ENCODE measurements at regions not wholly inside any gene's neighbourhood (a gene's known extent, or its start where the extent isn't known, plus 50 kb on each side); places are given as distances from the start of the nearest gene placed in this dataset.
"Not testable (repeated sequence)": the region's sequence is repeated elsewhere in the genome, so short reads cannot be mapped to it uniquely, and the experiment has no call there.

- no peak for DNase-seq (ENCODE audit: low read depth)
- TF ChIP-seq, protein P1, sequence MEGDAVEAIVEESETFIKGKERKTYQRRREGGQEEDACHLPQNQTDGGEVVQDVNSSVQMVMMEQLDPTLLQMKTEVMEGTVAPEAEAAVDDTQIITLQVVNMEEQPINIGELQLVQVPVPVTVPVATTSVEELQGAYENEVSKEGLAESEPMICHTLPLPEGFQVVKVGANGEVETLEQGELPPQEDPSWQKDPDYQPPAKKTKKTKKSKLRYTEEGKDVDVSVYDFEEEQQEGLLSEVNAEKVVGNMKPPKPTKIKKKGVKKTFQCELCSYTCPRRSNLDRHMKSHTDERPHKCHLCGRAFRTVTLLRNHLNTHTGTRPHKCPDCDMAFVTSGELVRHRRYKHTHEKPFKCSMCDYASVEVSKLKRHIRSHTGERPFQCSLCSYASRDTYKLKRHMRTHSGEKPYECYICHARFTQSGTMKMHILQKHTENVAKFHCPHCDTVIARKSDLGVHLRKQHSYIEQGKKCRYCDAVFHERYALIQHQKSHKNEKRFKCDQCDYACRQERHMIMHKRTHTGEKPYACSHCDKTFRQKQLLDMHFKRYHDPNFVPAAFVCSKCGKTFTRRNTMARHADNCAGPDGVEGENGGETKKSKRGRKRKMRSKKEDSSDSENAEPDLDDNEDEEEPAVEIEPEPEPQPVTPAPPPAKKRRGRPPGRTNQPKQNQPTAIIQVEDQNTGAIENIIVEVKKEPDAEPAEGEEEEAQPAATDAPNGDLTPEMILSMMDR (IDR thresholded peaks at IDR 0.05; ENCODE audit: low read depth, low read length, missing control alignments) = no peak
Measured at GRCh38 chr9:126173401-126173800, 153.2 kb upstream of the MVB12B start.

GRCh38 chr9:126173929-126174328, 152.7 kb upstream of the MVB12B start:
- TF ChIP-seq, protein P1 (IDR thresholded peaks at IDR 0.05; ENCODE audit: low read depth, low read length, missing control alignments) = no peak
- DNase-seq (ENCODE audit: low read depth) = no peak
- H3K4me3 ChIP-seq (ENCODE audit: low read depth, low read length) = no peak overlapping the region

More at GRCh38 chr9:126173401-126173800, 153.2 kb upstream of the MVB12B start:
- no peak overlapping the region for H3K4me3 ChIP-seq (ENCODE audit: low read depth, low read length)

DNA sequence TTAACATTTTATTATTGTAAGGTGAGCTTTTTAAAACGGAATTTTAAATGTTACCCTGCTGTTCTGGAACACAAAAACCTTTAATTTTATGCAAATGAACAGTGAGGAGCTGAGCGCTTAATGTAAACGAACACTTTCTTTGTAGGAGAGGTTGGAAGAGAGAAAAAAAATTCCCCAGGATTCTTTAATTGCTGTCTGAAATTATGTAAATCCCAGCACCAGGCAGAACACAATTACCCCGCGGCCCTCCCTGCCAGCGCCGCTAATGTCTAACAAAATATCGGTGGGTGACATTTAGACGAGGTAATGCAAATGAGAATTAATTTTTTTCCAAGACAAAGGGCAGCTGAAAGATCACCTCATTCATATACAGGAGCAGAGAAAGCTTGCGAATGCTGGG, 143.4 kb upstream of the MVB12B start:
- TF ChIP-seq, protein P1 (IDR thresholded peaks at IDR 0.05; ENCODE audit: low read depth, low read length, missing control alignments) = no peak
- no peak for DNase-seq (ENCODE audit: low read depth)
- H3K4me3 ChIP-seq (ENCODE audit: low read depth, low read length) = no peak overlapping the region

DNA sequence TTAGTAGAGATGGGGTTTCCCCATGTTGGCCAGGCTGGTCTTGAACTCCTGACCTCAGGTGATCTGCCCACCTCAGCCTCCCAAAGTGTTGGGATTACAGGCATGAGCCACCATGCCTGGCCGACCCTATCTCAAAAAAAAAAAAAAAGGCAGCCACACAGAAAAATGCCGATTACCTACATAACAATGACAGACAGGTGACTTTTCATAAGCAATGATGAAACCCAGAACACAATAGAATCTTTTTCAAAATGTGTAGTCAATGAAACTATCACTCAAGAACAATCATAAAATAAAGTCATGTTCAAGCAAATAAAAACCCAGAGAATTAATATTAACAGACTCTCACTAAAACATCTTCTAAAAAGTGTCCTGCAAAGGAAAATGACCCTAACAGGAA, 135.6 kb upstream of the MVB12B start:
- not testable (repeated sequence) for DNase-seq (ENCODE audit: low read depth); H3K4me3 ChIP-seq (ENCODE audit: low read depth, low read length)

DNA sequence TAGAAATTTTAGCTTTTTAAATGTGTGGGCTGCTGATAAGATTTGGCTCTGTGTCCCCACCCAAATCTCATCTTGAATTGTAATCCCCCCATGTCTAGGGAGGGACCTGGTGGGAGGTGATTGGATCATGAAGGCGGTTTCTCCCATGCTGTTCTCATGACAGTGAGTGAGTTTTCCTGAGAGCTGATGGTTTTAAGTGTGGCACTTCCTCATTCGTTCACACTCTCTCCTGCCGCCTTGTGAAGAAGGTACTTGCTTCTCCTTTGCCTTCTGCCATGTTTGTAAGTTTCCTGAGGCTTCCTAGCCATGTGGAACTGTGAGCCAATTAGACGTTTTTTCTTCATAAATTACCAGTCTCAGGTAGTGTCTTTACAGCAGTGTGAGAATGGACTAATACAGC, 127.8 kb upstream of the MVB12B start:
- no peak for DNase-seq (ENCODE audit: low read depth)
- TF ChIP-seq, protein P1 (IDR thresholded peaks at IDR 0.05; ENCODE audit: low read depth, low read length, missing control alignments) = no peak
- H3K4me3 ChIP-seq (ENCODE audit: low read depth, low read length) = no peak overlapping the region

DNA sequence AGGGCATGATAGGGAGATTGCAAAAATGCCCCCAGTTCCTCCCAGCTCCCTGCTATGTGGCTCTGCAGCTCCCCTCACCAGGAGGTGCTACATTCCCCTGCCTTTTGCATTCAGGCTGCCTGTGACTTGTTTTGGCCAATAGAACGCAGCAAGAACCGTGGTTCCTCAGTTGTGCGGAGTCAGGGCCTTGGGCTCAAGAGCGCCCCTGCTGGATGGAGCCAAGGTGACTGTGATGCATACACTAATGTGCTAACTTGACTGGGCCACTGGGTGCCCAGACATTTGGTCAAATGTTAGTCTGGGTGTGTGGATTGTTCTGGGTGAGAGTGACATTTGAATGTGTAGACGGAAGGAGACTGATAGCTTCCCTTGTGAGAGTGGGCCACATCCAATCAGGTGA, 123.3 kb upstream of the MVB12B start:
- H3K4me3 ChIP-seq (ENCODE audit: low read depth, low read length) = no peak overlapping the region
- TF ChIP-seq, protein P1 (IDR thresholded peaks at IDR 0.05; ENCODE audit: low read depth, low read length, missing control alignments) = peak; percentile 47
- DNase-seq (ENCODE audit: low read depth) = no peak

DNA sequence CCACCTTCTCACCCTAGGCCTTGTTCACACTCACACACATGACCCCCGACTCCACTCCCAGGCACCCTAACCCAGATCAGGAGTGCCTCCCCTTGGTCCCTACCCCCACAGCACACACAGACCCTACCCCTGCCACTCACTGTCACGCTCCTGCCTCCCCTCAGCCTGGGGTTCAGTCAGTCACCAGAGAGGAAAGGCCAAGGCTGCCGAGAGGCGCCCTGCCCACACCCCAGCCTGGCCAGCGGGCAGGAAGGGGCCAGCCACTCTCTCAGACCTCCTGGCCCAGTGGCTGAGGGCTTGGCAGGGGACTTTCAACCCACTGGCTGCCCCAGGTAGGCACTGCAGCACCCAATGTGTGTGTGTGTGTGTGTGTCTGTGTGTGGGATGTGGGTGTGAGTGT, 122.4 kb upstream of the MVB12B start:
- no peak overlapping the region for H3K4me3 ChIP-seq (ENCODE audit: low read depth, low read length)
- no peak for DNase-seq (ENCODE audit: low read depth)
- TF ChIP-seq, protein P1 (IDR thresholded peaks at IDR 0.05; ENCODE audit: low read depth, low read length, missing control alignments) = no peak
